ENCODE measurements at regions not wholly inside any gene's neighbourhood (a gene's known extent, or its start where the extent isn't known, plus 50 kb on each side); places are given as distances from the start of the nearest gene placed in this dataset.

- no peaks in the 10 kb centered on the region for H3K27me3 ChIP-seq (ENCODE audit: insufficient read depth, low read length)
- no peaks in the 10 kb centered on the region for H3K9me2 ChIP-seq (ENCODE audit: low read depth, low read length)
- H3F3A ChIP-seq (ENCODE audit: insufficient read depth, low read length): no peaks in the 10 kb centered on the region
- H3K36me3 ChIP-seq (ENCODE audit: insufficient read depth, low read length): no peaks in the 10 kb centered on the region
- no peak overlapping the region for H3K4me2 ChIP-seq (ENCODE audit: low read length)
- H2AFZ ChIP-seq (ENCODE audit: low read length): no peak overlapping the region
- H4K20me1 ChIP-seq (ENCODE audit: insufficient read depth, low read length): no peaks in the 10 kb centered on the region
- H3K79me2 ChIP-seq (ENCODE audit: insufficient read depth, low read length): no peaks in the 10 kb centered on the region
- no peak overlapping the region for H3K9ac ChIP-seq (ENCODE audit: low read length)
- no peak overlapping the region for H3K27ac ChIP-seq (ENCODE audit: low read depth, low read length, poor library complexity, severe bottlenecking)
- H3K9me3 ChIP-seq (ENCODE audit: low read length): no peaks in the 10 kb centered on the region
- H3K4me3 ChIP-seq (ENCODE audit: low read depth, low read length, poor library complexity, severe bottlenecking): no peak overlapping the region
- peaks cover 26% of the 10 kb centered on the region for H3K4me1 ChIP-seq (ENCODE audit: insufficient read depth, low read length, severe bottlenecking)
- TF ChIP-seq, protein P1, sequence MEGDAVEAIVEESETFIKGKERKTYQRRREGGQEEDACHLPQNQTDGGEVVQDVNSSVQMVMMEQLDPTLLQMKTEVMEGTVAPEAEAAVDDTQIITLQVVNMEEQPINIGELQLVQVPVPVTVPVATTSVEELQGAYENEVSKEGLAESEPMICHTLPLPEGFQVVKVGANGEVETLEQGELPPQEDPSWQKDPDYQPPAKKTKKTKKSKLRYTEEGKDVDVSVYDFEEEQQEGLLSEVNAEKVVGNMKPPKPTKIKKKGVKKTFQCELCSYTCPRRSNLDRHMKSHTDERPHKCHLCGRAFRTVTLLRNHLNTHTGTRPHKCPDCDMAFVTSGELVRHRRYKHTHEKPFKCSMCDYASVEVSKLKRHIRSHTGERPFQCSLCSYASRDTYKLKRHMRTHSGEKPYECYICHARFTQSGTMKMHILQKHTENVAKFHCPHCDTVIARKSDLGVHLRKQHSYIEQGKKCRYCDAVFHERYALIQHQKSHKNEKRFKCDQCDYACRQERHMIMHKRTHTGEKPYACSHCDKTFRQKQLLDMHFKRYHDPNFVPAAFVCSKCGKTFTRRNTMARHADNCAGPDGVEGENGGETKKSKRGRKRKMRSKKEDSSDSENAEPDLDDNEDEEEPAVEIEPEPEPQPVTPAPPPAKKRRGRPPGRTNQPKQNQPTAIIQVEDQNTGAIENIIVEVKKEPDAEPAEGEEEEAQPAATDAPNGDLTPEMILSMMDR (IDR thresholded peaks at IDR 0.05; ENCODE audit: low read length): no peak
- no peak for TF ChIP-seq EZH2 (IDR thresholded peaks at IDR 0.05; ENCODE audit: borderline replicate concordance, low read length)
Measured at GRCh38 chr13:40494513-40494912, 171.9 kb downstream of the FOXO1 start.

DNA sequence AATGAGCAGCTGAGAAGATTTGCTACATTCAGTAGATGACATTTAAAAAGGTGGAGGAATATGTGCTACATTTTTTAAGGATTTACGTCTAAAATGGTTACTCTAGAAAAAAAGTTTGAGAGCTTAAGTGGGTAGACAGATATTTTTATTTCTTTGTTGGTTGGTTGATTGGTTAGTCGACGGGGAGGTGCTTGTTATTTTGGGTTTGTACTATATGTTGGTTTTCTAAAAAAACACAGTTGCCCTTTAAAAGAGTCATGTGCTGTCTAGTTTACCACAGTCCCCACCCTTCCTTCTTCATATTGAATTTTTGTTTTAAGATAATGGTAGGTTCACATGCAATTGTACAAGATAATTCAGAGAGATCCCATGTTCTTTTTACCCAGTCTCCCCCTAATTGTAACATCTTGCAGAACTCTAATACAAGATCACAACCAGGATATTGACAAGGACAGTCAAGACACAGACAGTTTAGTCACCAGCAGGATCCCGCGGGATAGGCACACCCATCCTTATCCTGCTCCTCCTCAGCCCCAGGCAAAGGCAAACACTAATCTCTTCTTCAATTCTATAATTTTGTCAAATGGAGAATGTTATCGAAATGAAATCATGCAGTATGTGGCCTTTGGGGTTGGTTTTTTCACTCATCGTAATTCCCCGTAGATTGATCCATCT lies 171.4 kb downstream of the FOXO1 start:
- Histone ChIP-seq H3K27me3 (ENCODE audit: insufficient read depth, low read length) (no peaks in the 10 kb centered on the region), H3K4me3 (ENCODE audit: low read depth, low read length, poor library complexity, severe bottlenecking) (no peak overlapping the region), H3K4me1 (ENCODE audit: insufficient read depth, low read length, severe bottlenecking) (peaks cover 20% of the 10 kb centered on the region), H3K27ac (ENCODE audit: low read depth, low read length, poor library complexity, severe bottlenecking) (no peak overlapping the region), H3K79me2 (ENCODE audit: insufficient read depth, low read length) (no peaks in the 10 kb centered on the region), H3K9ac (ENCODE audit: low read length) (no peak overlapping the region), H3K9me2 (ENCODE audit: low read depth, low read length) (no peaks in the 10 kb centered on the region), H3K4me2 (ENCODE audit: low read length) (no peak overlapping the region), H3K36me3 (ENCODE audit: insufficient read depth, low read length) (no peaks in the 10 kb centered on the region), H4K20me1 (ENCODE audit: insufficient read depth, low read length) (no peaks in the 10 kb centered on the region), H2AFZ (ENCODE audit: low read length) (no peak overlapping the region), H3K9me3 (ENCODE audit: low read length) (no peaks in the 10 kb centered on the region), H3F3A (ENCODE audit: insufficient read depth, low read length) (no peaks in the 10 kb centered on the region)
- TF ChIP-seq, protein P1 (IDR thresholded peaks at IDR 0.05; ENCODE audit: low read length): no peak
- no peak for TF ChIP-seq EZH2 (IDR thresholded peaks at IDR 0.05; ENCODE audit: borderline replicate concordance, low read length)

GRCh38 chr13:40495621-40496001 lies 170.8 kb downstream of the FOXO1 start:
- no peak overlapping the region for H3K4me2 ChIP-seq (ENCODE audit: low read length)
- no peaks in the 10 kb centered on the region for H3K36me3 ChIP-seq (ENCODE audit: insufficient read depth, low read length)
- H3K9me3 ChIP-seq (ENCODE audit: low read length): no peaks in the 10 kb centered on the region
- H3K27ac ChIP-seq (ENCODE audit: low read depth, low read length, poor library complexity, severe bottlenecking): no peak overlapping the region
- H3K79me2 ChIP-seq (ENCODE audit: insufficient read depth, low read length): no peaks in the 10 kb centered on the region
- no peak overlapping the region for H2AFZ ChIP-seq (ENCODE audit: low read length)
- no peaks in the 10 kb centered on the region for H3F3A ChIP-seq (ENCODE audit: insufficient read depth, low read length)
- H3K27me3 ChIP-seq (ENCODE audit: insufficient read depth, low read length): no peaks in the 10 kb centered on the region
- H3K4me1 ChIP-seq (ENCODE audit: insufficient read depth, low read length, severe bottlenecking): peaks cover 15% of the 10 kb centered on the region
- H3K9me2 ChIP-seq (ENCODE audit: low read depth, low read length): no peaks in the 10 kb centered on the region
- no peak for TF ChIP-seq EZH2 (IDR thresholded peaks at IDR 0.05; ENCODE audit: borderline replicate concordance, low read length)
- TF ChIP-seq, protein P1 (IDR thresholded peaks at IDR 0.05; ENCODE audit: low read length): no peak
- H3K9ac ChIP-seq (ENCODE audit: low read length): no peak overlapping the region
- H4K20me1 ChIP-seq (ENCODE audit: insufficient read depth, low read length): no peaks in the 10 kb centered on the region
- H3K4me3 ChIP-seq (ENCODE audit: low read depth, low read length, poor library complexity, severe bottlenecking): no peak overlapping the region
